ENCODE measurements at regions not wholly inside any gene's neighbourhood (a gene's known extent, or its start where the extent isn't known, plus 50 kb on each side); places are given as distances from the start of the nearest gene placed in this dataset.
A peak's percentile ranks its signal among the peaks of the same experiment; 100 is the strongest.

DNA sequence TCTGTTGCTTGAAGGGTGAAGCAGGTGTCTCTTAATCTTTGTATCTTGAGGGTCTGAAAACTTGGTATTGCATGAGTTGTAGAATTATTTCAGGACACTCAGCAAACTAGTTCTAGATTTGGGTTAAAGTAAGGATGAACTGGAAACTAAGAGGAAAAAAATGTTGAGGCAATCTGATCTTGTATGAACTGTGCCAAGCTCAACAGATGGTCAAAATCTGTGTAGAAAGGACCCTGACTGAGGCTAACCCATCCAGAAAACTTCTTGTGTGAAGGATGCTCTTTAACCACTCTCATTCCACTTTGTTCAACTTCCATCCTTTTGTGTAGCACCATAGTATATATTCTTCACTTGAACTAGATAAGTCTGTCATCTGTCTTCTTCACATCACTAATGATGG, 861.7 kb downstream of the SLC4A3 start:
- TF ChIP-seq, protein P1, sequence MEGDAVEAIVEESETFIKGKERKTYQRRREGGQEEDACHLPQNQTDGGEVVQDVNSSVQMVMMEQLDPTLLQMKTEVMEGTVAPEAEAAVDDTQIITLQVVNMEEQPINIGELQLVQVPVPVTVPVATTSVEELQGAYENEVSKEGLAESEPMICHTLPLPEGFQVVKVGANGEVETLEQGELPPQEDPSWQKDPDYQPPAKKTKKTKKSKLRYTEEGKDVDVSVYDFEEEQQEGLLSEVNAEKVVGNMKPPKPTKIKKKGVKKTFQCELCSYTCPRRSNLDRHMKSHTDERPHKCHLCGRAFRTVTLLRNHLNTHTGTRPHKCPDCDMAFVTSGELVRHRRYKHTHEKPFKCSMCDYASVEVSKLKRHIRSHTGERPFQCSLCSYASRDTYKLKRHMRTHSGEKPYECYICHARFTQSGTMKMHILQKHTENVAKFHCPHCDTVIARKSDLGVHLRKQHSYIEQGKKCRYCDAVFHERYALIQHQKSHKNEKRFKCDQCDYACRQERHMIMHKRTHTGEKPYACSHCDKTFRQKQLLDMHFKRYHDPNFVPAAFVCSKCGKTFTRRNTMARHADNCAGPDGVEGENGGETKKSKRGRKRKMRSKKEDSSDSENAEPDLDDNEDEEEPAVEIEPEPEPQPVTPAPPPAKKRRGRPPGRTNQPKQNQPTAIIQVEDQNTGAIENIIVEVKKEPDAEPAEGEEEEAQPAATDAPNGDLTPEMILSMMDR (IDR thresholded peaks at IDR 0.05; ENCODE audit: insufficient read depth, low read length, poor library complexity, severe bottlenecking) = no peak

DNA sequence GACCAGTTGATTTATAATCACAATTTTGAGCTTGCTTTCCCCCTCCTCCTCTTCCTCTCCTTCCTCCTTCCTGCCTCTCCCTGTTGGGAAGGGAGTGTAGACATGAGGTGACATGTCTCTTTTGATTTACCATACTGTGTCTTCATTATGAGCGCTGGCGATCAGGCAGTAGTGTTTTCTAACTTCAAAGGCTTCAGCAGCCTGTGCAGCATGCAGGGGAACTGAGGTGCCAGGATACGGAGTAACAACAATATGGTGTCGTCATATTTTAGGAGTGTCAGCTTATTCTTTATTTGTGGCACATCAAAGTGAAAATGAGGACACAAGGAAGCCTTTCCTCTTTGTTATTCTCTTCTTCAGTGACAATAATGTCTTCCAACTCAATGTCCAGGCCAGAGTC, 864.2 kb downstream of the SLC4A3 start:
- DNase-seq (ENCODE audit: low read depth) = no peak
- H3K27me3 ChIP-seq (ENCODE audit: control insufficient read depth, insufficient read depth, low read length) = no peaks in the 10 kb centered on the region
- TF ChIP-seq, protein P1 (IDR thresholded peaks at IDR 0.05; ENCODE audit: insufficient read depth, low read length, poor library complexity, severe bottlenecking) = no peak
- H3K36me3 ChIP-seq (ENCODE audit: control insufficient read depth, insufficient read depth, low read length) = no peaks in the 10 kb centered on the region
- no peak overlapping the region for H3K4me3 ChIP-seq (ENCODE audit: low read depth, low read length)

More for the DNA sequence above, 861.7 kb downstream of the SLC4A3 start:
- no peak for DNase-seq (ENCODE audit: low read depth)
- H3K4me3 ChIP-seq (ENCODE audit: low read depth, low read length) = no peak overlapping the region
- H3K27me3 ChIP-seq (ENCODE audit: control insufficient read depth, insufficient read depth, low read length) = no peaks in the 10 kb centered on the region
- H3K36me3 ChIP-seq (ENCODE audit: control insufficient read depth, insufficient read depth, low read length) = no peaks in the 10 kb centered on the region

GRCh38 chr2:220493871-220494525, 866.6 kb downstream of the SLC4A3 start:
- Histone ChIP-seq H3K27me3 (ENCODE audit: control insufficient read depth, insufficient read depth, low read length) (no peaks in the 10 kb centered on the region), H3K4me3 (ENCODE audit: low read depth, low read length) (no peak overlapping the region), H3K36me3 (ENCODE audit: control insufficient read depth, insufficient read depth, low read length) (no peaks in the 10 kb centered on the region)
- DNase-seq (ENCODE audit: low read depth) = no peak
- TF ChIP-seq, protein P1 (IDR thresholded peaks at IDR 0.05; ENCODE audit: insufficient read depth, low read length, poor library complexity, severe bottlenecking) = no peak

GRCh38 chr2:220496513-220496912, 869.1 kb downstream of the SLC4A3 start:
- Histone ChIP-seq H3K27me3 (ENCODE audit: control insufficient read depth, insufficient read depth, low read length) (no peaks in the 10 kb centered on the region), H3K36me3 (ENCODE audit: control insufficient read depth, insufficient read depth, low read length) (no peaks in the 10 kb centered on the region), H3K4me3 (ENCODE audit: low read depth, low read length) (no peak overlapping the region)
- DNase-seq (ENCODE audit: low read depth) = no peak
- TF ChIP-seq, protein P1 (IDR thresholded peaks at IDR 0.05; ENCODE audit: insufficient read depth, low read length, poor library complexity, severe bottlenecking) = no peak

DNA sequence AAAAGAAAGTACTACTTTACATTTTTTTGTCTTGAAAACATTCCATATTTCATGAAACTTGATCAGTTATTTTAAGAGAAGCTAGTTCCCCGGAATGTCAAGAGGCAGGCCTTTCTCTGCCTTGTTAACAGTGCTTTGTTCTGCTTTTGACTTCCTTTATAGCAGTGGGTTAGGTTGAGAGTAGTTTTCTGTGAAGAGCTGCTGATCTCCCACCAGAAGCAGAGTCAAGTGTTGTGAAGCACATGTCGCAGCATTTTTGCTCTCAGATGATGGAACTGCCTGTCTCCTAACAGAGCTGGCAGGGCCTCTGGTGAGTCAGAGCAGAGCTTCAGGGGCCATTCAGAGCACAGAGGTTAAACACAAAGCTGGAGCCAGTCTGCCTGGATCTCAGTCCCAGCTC, 871.8 kb downstream of the SLC4A3 start:
- Histone ChIP-seq H3K4me3 (ENCODE audit: low read depth, low read length) (no peak overlapping the region), H3K27me3 (ENCODE audit: control insufficient read depth, insufficient read depth, low read length) (no peaks in the 10 kb centered on the region), H3K36me3 (ENCODE audit: control insufficient read depth, insufficient read depth, low read length) (no peaks in the 10 kb centered on the region)
- TF ChIP-seq, protein P1 (IDR thresholded peaks at IDR 0.05; ENCODE audit: insufficient read depth, low read length, poor library complexity, severe bottlenecking) = no peak
- DNase-seq (ENCODE audit: low read depth) = peak; percentile 16

GRCh38 chr2:220502539-220502938, 875.1 kb downstream of the SLC4A3 start:
- H3K36me3 ChIP-seq (ENCODE audit: control insufficient read depth, insufficient read depth, low read length) = no peaks in the 10 kb centered on the region
- no peaks in the 10 kb centered on the region for H3K27me3 ChIP-seq (ENCODE audit: control insufficient read depth, insufficient read depth, low read length)
- no peak overlapping the region for H3K4me3 ChIP-seq (ENCODE audit: low read depth, low read length)
- DNase-seq (ENCODE audit: low read depth) = no peak
- TF ChIP-seq, protein P1 (IDR thresholded peaks at IDR 0.05; ENCODE audit: insufficient read depth, low read length, poor library complexity, severe bottlenecking) = no peak

All from kidney epithelial cell (primary cell).